A673 (cell line): ENCODE measurements at regions not wholly inside any gene's neighbourhood (a gene's known extent, or its start where the extent isn't known, plus 50 kb on each side); places are given as distances from the start of the nearest gene placed in this dataset.

ENCODE experiments used
- BruUV-seq: library from RNA; stranded (reverse); fragments of 400-500 nt; replicated peaks from 2 replicates; lab custom pipeline; 2021; lab: Mats Ljungman, UMichigan
- CTCF ChIA-PET: fragments of 300-600 bp; sonication (Branson Sonifier 250); formaldehyde crosslinking; loops from one replicate; lab custom pipeline; 2022; ENCODE audit warnings: antibody characterized with exemption; lab: Charles Lee
- POLR2A ChIA-PET: fragments of 300-600 bp; sonication (Branson Sonifier 250); formaldehyde crosslinking; loops from one replicate; lab custom pipeline; 2022; ENCODE audit warnings: antibody characterized with exemption; ENCODE audit not compliant: low non-redundant PET; lab: Charles Lee
- DNase-seq: peaks from one replicate; pipeline ENCODE4 v3.0.0-alpha.2; 2015; ENCODE audit warnings: low spot score
- H3K27ac ChIP-seq: fragments of 200-600 bp; sonication (generic); 2 replicates; pipeline ENCODE4 v1.5.1; 2016; ENCODE audit warnings: mixed run types, low read depth, mild to moderate bottlenecking, mixed read lengths, antibody characterized with exemption, low read length; ENCODE audit not compliant: poor library complexity, severe bottlenecking
- H3K27me3 ChIP-seq: fragments of 200-600 bp; sonication (generic); replicated peaks from 2 replicates; pipeline ENCODE4 v1.6.1; 2017; ENCODE audit warnings: mixed run types, low read depth, mild to moderate bottlenecking, mixed read lengths, antibody characterized with exemption, low read length; ENCODE audit not compliant: insufficient read depth, poor library complexity
- H3K36me3 ChIP-seq: fragments of 200-600 bp; sonication (generic); 2 replicates; pipeline ENCODE4 v1.6.1; 2016; ENCODE audit warnings: mixed run types, mild to moderate bottlenecking, mixed read lengths, antibody characterized with exemption, low read length; ENCODE audit not compliant: insufficient read depth, poor library complexity, severe bottlenecking
- H3K4me1 ChIP-seq: fragments of 200-600 bp; sonication (generic); 2 replicates; pipeline ENCODE4 v1.6.1; 2017; ENCODE audit warnings: mixed run types, mild to moderate bottlenecking, mixed read lengths, antibody characterized with exemption, low read length; ENCODE audit not compliant: insufficient read depth, poor library complexity, severe bottlenecking
- H3K4me3 ChIP-seq: fragments of 200-600 bp; sonication (generic); 2 replicates; pipeline ENCODE4 v1.5.1; 2016; ENCODE audit warnings: low read depth, mixed run types, mild to moderate bottlenecking, mixed read lengths, low read length; ENCODE audit not compliant: poor library complexity, severe bottlenecking
- H3K9me3 ChIP-seq: fragments of 200-600 bp; sonication (generic); 2 replicates; pipeline ENCODE4 v1.6.1; 2016; ENCODE audit warnings: mixed run types, low read depth, mild to moderate bottlenecking, mixed read lengths, antibody characterized with exemption, low read length; ENCODE audit not compliant: poor library complexity, severe bottlenecking
- EZH2 ChIP-seq: fragments of 200-600 bp; sonication (generic); IDR thresholded peaks from 2 replicates; pipeline ENCODE4 v1.6.1; 2017; ENCODE audit warnings: borderline replicate concordance, low read depth, mild to moderate bottlenecking, mixed read lengths, antibody characterized with exemption, low read length; ENCODE audit not compliant: poor library complexity, severe bottlenecking
- intact Hi-C: fragments of 100-400 bp; cut with micrococcal nuclease; formaldehyde crosslinking; loops from one replicate; pipeline ENCODE4 v1.10.0; 2022; ENCODE audit not compliant: unreplicated experiment
- TF ChIP-seq, protein P1 (sequence below): fragments of 300-800, 200-600 bp; sonication (generic); conservative IDR thresholded peaks from 2 replicates; pipeline ENCODE4 v1.5.1; 2017; ENCODE audit warnings: low read depth, mild to moderate bottlenecking, antibody characterized with exemption, low read length, moderate library complexity, mixed read lengths

DNA sequence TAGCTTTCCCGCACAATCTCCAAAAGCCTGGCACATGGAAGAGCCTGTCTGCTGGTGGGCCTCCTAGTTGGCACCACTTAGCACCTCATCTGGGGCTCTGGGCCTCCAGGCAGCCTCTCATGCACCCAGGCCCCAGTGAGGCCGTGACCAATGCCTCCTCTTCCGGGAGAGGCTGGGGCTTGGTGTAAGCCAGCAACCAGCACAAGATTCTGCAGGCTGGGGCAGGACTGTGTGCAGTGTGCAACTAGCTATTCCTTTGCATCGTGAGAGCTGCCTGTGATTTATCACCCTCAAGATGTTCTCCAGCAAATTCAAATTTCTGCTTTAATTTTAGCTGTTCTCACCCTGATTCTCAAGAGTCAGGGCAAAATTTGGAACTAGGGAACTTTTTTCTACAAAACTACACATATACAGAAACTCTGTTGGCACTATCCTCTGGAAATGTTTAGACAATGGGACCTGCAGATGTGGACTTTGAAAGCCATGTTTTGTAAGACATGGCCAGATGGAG, 603.7 kb upstream of the MKI67 start:
- H3K36me3 ChIP-seq, result no peaks in the 10 kb centered on the region
- no peak for DNase-seq
- TF ChIP-seq, protein P1, sequence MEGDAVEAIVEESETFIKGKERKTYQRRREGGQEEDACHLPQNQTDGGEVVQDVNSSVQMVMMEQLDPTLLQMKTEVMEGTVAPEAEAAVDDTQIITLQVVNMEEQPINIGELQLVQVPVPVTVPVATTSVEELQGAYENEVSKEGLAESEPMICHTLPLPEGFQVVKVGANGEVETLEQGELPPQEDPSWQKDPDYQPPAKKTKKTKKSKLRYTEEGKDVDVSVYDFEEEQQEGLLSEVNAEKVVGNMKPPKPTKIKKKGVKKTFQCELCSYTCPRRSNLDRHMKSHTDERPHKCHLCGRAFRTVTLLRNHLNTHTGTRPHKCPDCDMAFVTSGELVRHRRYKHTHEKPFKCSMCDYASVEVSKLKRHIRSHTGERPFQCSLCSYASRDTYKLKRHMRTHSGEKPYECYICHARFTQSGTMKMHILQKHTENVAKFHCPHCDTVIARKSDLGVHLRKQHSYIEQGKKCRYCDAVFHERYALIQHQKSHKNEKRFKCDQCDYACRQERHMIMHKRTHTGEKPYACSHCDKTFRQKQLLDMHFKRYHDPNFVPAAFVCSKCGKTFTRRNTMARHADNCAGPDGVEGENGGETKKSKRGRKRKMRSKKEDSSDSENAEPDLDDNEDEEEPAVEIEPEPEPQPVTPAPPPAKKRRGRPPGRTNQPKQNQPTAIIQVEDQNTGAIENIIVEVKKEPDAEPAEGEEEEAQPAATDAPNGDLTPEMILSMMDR, result no peak
- no peak for TF ChIP-seq EZH2
- H3K27ac ChIP-seq, result no peak overlapping the region
- ChIA-PET CTCF (no interaction called here), POLR2A (no interaction called here)
- intact Hi-C loops, result no loop called here
- H3K4me1 ChIP-seq, result peaks cover 5% of the 10 kb centered on the region
- no peak overlapping the region for H3K4me3 ChIP-seq
- BruUV-seq, result no TSS peak
- H3K27me3 ChIP-seq, result no peaks in the 10 kb centered on the region
- H3K9me3 ChIP-seq, result no peaks in the 10 kb centered on the region

DNA sequence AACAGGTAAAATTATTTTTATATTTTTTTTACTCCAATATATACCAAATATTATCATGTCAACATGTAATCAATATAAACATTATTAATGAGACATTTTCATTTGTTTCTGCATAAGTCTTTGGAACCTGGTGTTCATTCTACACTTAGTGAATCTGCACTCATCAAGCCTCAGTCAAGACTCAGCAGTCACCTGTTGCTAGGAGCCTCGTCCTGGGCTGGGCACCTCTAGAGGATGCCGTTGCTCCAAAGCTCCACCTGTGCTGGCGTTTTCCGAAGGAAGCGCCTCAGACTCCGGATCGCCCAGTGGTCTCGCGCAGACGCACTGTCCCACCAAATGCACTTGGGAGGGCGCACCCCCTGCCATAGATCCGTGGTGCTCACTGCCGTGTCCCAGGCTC, 604.7 kb upstream of the MKI67 start:
- no peaks in the 10 kb centered on the region for H3K9me3 ChIP-seq
- POLR2A ChIA-PET, result no interaction called here
- DNase-seq, result no peak
- TF ChIP-seq, protein P1, result no peak
- TF ChIP-seq EZH2, result no peak
- H3K27ac ChIP-seq, result no peak overlapping the region
- CTCF ChIA-PET, result no interaction called here
- H3K4me1 ChIP-seq, result peaks cover 5% of the 10 kb centered on the region
- intact Hi-C loops, result no loop called here
- H3K36me3 ChIP-seq, result no peaks in the 10 kb centered on the region
- BruUV-seq, result no TSS peak
- no peak overlapping the region for H3K4me3 ChIP-seq
- H3K27me3 ChIP-seq, result no peaks in the 10 kb centered on the region

DNA sequence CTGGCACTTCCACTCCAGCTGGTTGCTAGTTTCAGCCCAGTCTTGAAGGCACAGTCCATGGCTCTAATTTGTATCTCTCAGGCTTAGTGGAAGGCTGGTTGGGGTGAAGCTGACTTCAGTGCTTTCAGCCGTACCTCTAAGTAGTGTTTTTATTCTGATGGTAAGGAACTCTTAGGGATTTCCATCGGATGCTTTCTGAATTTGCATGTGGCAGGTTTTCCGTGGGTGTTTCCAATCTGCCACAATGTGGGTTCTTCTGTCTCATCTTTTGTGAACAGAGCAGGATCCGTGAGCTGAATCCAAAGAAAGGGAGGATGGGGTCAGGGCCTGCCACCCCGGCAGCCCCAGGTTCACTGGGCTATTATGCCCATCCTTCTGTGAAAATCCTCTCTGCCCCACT, 607.9 kb upstream of the MKI67 start:
- Histone ChIP-seq H3K4me3 (no peak overlapping the region), H3K4me1 (peaks cover 5% of the 10 kb centered on the region), H3K36me3 (no peaks in the 10 kb centered on the region), H3K9me3 (no peaks in the 10 kb centered on the region), H3K27me3 (no peaks in the 10 kb centered on the region), H3K27ac (no peak overlapping the region)
- DNase-seq, result no peak
- TF ChIP-seq, protein P1, result no peak
- no peak for TF ChIP-seq EZH2
- POLR2A ChIA-PET, result no interaction called here
- intact Hi-C loops, result no loop called here
- CTCF ChIA-PET, result no interaction called here
- BruUV-seq, result no TSS peak
